Omental fat pad (tissue), 3 donors: ENCODE measurements at regions not wholly inside any gene's neighbourhood (a gene's known extent, or its start where the extent isn't known, plus 50 kb on each side); places are given as distances from the start of the nearest gene placed in this dataset.

Source experiments
- ATAC-seq: fragments of 150-250 bp; one replicate; pipeline ENCODE4 v1.9.1; 2016; ENCODE audit warnings: mild to moderate bottlenecking, moderate library complexity; ENCODE audit not compliant: low FRiP score
- DNase-seq: peaks from one replicate; pipeline ENCODE4 v3.0.0-alpha.2; 2019; ENCODE audit warnings: low spot score
- TF ChIP-seq, protein P1 (sequence below), 3 donors: fragments of 450-650 bp; IDR thresholded peaks; one replicate each; pipeline ENCODE4 v1.5.1; 2016 to 2017; ENCODE audit warnings: antibody characterized with exemption in 3 of 3, mild to moderate bottlenecking in 3 of 3, moderate library complexity in 2 of 3

DNA sequence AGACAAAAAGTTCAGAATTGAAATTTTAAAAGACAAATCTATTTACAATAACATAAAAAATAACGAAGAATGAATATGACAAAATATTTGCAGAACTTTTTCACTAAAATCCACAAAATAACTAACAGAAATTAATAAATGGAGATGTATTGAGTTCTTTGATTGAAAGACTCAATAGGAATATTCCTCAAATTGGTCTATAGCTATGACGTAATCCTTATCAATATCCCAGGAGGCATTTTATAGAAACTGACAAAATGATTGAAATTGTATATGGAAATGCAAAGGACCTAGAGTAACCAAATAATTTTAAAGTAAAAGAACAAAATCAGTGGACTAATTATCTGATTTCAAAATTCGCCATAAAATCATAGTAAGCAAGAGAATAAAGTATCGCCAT is 328.7 kb downstream of the MED10 start:
- TF ChIP-seq, protein P1, sequence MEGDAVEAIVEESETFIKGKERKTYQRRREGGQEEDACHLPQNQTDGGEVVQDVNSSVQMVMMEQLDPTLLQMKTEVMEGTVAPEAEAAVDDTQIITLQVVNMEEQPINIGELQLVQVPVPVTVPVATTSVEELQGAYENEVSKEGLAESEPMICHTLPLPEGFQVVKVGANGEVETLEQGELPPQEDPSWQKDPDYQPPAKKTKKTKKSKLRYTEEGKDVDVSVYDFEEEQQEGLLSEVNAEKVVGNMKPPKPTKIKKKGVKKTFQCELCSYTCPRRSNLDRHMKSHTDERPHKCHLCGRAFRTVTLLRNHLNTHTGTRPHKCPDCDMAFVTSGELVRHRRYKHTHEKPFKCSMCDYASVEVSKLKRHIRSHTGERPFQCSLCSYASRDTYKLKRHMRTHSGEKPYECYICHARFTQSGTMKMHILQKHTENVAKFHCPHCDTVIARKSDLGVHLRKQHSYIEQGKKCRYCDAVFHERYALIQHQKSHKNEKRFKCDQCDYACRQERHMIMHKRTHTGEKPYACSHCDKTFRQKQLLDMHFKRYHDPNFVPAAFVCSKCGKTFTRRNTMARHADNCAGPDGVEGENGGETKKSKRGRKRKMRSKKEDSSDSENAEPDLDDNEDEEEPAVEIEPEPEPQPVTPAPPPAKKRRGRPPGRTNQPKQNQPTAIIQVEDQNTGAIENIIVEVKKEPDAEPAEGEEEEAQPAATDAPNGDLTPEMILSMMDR (IDR thresholded peaks at IDR 0.05): no peak
- no peak for ATAC-seq
- no peak for DNase-seq

DNA sequence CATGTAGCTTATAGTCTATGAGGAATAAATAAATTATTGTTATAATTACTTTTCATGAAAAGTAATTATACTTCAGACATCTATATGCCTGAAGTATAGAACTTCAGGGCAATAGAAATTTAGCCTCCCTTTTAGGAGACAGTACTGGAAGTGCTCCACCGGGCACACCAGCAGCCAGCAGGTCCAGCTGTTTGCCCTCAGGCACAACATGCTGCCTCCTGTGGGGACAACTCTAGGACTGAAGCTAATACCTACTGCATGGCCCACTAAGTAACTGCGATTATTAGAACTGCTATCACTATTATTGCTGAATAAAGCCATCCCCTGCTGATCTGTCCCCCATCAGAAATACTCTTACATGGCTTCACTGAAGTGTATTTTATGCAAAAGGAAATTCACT is 329.6 kb downstream of the MED10 start:
- DNase-seq: no peak
- TF ChIP-seq, protein P1 (IDR thresholded peaks at IDR 0.05): no peak
- no peak for ATAC-seq

DNA sequence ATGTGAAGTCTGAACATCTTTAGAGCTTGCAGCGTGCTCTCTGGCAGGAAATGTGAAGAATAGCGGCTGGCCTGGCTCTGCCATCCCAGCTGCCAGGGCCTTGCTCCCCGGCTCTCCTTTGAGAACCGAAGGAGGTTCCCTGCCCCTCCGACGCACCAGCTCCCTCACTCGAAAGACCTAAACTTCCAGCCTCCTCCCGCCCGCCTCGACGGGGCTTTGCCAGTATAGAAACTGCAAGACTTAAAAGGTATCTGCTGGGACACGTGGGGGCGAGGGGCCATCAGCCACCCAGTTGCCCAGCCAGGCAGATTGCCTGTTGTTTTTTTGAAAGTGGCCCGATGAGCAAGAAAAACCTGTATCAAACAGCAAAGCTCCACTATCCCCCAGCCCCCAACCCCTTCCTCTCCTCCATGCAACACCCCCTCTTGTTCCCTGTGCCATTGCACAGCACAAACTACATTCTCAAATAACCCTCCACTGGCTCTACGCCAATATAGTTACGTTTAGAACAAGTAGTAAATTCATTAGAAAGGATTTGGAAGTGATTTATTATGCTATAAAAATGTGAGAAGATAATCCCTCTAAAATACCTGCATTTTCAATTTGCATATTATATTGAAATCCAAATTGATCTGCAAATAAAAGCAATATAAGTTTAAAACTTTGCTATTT is 331.9 kb downstream of the MED10 start:
- no peak for ATAC-seq
- no peak for DNase-seq
- TF ChIP-seq, protein P1 (IDR thresholded peaks at IDR 0.05): no peak

DNA sequence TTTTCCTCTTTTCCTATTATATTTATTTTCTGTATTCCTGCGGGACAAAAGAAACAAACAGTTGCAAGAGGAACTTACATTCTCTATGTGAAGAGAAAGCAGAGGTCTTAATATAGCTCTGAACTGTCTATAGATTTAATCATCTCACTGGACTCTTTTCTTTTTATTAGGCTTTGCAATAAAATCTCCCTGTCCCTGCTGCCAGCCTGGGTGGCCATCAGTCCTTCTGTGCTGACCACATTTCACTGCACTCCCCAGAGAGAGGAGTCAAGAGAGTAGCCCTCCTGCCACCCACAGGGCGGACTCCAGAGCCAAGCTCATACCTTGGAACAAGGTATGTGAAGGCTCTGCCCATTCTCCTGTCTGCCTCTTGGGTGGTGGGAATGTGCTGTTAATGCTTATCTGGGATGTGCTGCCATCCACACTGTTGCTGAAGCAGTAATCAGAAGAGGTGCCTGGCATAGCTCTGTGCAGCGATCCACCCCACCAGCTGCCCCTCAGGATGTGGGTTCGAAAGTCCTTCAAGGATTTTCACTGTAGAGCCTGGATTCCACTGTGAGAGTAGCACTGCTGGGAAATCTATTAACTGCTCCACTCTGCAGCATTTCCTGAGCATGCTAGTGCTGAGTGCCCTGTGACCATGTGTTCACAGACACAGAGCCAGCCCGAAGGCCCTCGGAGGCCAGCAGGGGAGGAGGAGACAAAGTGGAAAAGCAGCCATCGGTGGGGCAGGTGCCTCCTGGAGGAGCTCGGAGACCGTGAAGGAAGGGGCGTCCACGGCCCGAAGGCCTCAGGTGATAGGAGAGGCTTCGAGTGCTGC is 334.6 kb downstream of the MED10 start:
- no peak for DNase-seq
- no peak for ATAC-seq
- TF ChIP-seq, protein P1 (IDR thresholded peaks at IDR 0.05): no peak

DNA sequence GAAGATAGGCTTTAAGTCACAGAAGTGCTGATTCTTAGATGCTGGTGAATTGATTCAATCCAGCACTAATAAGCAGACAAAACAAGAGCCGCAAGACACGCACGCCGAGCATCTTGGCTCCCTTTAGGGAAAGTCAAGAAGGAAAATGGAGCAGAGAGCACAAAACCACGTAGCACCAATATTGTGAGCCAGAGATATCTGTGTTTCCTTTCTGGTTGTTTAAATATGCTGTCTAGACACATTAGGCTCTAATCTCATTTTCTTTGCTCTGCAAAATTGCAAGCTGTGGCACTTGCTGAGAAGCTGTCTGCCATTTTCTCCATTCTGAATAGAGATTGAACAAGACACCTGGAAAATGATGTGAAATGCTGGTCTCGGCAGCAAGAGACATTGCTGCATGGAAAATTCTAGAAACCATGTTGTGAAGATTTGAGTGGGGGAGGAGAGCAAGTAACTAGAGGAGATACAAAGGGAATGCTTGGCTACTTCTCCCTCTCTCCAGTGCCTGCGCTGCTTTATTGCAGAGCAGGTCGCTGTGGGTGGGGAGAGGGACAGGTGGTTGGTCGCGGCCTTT is 336.3 kb downstream of the MED10 start:
- no peak for ATAC-seq
- DNase-seq: no peak
- TF ChIP-seq, protein P1 (IDR thresholded peaks at IDR 0.05): no peak

DNA sequence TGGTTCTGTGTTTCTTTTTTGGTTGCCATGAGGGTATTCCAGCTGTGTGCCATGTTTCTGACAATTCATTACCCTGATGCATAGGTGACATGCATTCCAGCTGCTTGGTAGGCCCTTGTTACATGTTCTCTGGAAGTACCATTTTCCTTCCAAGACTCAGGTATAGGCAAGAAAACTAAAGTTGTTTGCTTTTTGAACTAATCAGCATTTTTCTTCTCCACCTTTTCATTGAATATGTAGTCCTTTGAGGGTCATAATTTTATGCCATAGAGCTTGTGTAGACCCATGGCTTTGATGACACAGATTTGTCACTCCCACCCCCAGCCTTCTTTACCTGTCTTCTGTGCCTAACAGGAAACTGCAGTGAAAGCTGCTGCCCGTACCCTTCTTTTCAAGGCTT is 339.2 kb downstream of the MED10 start:
- DNase-seq: no peak
- no peak for ATAC-seq
- TF ChIP-seq, protein P1 (IDR thresholded peaks at IDR 0.05): no peak
